ENCODE measurements at regions not wholly inside any gene's neighbourhood (a gene's known extent, or its start where the extent isn't known, plus 50 kb on each side); places are given as distances from the start of the nearest gene placed in this dataset.

DNA sequence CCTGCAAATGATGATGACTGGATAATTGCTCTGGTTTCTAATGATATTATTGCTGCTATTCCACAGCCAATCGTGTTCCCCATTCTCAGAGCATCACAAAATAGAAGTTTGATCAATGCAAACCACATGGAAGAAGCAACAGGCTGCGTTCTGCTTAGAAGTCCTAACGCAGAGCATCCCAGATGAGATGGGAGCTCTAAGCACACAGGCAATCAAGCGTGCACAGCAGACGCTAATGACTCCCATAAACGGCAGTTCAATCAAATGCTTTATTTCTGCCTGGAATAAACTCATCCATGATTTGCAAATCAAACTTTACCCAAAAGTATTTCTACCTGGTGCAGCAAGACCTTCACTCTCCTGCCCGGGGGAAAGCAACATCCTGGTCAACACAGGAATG is 304.2 kb downstream of the FBXO15 start:
- no peak for DNase-seq

DNA sequence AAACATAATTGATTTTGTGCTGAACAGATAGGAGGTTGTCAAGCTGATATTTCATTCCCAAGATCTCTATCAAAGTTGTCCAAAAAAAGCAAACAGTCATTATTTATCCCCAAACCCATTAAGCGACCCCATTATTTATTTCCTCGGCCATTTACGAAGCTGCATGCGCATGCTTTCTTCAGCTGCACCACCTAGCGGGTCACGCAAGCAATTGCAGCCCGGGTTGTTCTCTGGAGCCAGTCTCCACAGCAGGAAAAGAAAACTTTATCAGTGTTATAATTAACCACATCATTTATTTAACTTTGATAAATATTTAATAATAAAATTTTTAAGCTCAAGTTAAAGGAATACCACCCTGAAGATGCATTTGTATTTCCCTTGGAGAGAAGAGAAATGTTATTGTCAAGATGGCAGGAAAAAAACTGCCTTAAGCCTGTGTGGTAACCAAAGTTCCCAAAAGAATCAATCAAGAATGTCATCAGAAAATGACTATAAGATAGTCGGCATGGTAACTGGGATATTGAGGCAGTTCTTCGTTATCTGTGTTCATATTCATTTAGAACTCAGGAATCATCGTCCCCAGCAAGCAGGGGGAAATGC is 304.7 kb downstream of the FBXO15 start:
- DNase-seq: no peak

DNA sequence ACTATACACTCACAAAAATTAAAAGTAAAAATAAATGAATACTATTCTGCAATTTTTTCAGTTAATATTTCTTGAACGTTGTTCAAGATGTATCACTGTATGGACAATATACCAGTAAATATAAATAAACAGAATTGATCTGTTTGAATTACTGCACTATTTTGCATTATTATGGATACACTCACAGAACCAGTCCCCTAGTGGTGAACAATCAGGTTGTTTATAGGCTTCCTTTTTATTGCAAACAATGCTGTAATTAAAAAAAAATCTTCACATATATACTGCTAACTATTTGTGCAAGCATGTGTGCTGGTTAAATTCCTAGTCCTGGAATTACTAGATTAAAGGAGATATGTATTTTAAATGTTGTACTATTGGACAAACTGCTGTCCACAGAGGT is 306.0 kb downstream of the FBXO15 start:
- DNase-seq: no peak

DNA sequence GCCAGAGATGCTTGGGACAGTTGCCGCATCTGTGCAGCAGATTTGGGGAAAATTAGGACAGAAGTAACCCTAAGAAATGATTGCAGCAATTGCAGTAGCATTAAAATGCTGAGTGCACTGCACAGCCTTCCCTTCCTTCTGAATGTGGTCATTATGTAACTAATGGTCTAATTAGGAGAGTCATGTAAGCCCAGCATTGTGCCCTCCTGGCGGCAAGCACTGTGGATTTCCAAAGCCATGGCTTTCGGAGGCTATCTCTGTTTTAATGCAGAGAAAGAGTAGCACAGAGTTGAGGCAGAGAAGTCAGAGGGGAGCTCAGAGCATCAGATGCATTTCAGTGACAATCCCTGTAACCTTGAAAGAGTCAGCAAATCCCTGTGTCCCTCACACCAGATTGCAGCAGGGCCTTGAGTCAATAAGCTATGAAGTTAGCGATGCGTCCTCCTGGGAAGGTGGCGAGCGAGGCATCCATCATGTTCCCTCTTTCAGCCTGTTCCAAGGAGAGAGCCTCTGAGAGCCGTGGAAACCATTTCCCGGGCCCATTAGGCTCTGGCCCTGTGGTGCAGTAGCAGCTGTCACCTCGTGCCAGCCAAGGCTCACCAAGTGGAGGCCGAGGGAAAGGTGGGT is 307.2 kb downstream of the FBXO15 start:
- no peak for DNase-seq

DNA sequence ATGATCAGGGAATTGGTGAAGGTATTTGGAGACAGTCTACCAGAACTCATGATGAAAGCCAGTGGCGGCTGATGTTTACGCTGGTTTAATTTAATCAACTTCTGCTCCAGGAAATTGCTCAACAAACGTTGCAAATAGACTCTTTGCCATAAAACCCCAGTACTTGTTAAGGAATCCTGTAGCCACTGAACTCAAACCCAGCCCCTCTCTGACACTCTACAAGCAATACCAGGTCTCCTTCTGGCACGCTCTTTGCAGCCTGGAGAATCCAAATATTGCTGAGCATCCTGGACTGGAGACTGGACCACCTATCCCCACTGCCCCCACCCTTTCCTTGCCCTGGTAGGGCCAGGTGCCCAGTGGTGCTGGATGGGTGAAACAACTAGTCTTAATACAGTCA is 308.2 kb downstream of the FBXO15 start:
- no peak for DNase-seq

DNA sequence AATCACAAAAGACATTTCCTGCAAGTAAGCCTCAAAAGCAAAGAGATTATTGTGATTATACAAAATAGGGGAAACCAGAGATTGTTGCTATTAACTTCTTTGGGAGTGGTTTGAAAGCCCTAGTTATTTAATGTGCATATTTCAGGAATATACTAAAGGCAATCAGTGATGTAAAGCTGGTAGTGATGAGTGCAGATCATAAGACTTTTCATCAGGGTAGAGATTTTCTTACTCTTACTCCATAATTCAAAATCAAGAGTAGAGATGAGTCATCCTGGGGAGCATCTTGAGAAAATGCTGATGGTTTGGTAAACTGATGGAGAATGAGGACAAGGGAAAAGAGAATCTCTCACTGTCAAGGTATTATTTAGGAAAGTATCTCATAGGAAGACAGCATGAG is 309.5 kb downstream of the FBXO15 start:
- no peak for DNase-seq

DNA sequence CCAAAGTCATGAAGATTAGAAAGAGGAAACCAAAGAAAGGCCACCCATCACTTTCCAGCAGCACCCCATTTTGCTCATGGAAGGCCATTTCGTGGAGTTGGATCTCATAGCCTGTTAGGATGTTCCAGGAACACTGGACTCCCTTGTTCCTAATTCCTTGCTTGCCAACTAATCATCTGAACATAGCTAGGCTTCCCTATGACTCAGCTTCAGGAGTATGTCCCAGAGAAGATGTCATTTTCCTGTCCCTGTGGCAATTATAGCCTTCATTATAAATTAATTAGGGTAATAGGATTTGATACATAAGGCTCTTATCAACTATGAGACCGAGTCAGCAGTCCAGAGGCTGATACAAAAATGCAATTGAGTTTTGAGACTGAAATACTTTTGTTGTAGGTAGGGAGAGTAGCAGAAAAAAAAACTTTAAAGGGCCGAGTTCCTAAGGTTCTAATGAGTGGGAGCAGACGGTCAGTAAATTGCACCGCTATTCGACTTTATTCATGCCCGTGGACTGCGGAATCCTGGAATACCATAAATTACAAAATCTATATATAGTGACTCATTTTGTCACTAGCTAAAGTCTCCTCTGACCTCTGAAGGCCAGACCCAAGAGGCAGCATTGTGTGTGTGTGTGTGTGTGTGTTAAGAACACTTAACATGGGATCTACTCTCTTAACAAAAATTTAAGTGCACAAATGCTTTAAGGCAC is 311.8 kb downstream of the FBXO15 start:
- no peak for DNase-seq

DNA sequence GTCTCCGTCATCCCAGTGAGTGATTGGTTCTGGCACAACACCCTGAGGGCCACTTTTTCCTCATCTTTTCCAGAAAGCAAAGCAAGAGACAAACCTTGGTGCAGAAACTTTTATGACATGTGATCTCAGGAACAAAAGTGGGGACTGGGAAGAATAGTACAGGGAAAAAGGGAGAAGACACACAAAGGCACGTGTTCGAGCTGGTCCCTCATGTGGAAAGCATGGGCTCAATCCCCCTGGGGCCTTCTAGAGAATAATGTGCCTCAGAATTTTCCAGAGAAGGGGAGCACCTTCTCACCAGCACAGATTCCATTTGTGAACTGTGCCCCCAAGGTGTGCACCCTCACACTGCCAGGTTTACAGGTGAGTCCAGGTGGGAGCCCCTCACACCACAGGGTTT is 312.6 kb downstream of the FBXO15 start:
- DNase-seq: no peak

DNA sequence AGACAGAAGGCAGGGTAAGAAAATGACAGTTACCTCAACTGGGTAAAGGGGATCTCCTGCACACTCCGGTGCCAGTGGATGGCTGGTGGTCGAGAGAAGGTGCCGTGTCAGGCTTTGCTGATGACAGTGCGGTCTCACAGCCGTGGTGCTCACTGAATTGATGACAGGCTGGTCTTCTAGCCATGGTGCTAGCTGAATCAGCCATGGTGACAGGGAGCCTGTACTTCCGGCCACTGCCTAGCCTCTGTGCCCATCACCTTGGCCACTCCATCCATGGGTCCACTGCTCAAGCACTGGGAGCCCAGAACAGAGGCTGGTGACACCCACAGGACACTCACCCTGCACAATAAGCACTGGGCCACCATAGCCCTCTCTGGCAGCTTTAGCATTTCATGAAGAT is 315.9 kb downstream of the FBXO15 start:
- DNase-seq: no peak

DNA sequence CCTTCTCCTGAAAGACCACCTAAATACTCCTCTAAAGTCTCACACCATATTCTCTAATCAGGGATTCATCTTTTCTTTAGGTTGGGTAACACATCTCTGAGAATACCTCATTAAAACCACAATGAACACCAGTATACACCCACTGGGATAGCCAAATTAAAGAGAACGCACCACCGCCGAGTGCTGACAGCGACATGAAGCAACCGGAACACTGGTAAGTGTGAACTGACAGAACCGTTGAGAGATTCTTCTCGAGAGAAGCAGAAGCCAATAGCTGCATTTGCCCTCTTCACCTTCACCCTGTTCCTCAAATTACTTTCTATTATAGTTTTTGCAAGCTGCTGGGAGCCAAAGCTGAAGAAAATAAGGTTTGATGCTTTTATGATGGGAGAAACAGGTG is 318.5 kb downstream of the FBXO15 start:
- DNase-seq: no peak

DNA sequence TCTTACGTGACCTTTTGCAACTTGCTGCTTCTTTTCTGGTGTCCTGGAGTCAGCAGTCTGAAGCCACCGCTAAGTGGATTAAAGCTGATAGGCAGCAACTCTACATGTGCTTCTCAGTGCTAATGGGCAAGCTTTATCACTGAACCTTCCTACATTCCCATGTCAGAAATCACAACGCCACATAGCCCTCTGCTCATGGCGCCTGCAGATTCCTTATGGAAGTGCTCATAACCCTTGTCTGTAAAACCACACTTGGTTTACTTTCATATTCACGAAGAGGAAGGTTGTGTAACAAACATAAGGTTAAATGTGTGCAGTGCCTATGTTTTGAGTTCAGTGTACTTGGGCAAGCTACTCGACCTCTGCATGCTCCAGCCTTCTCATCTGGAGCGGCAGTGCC is 319.8 kb downstream of the FBXO15 start:
- no peak for DNase-seq

DNA sequence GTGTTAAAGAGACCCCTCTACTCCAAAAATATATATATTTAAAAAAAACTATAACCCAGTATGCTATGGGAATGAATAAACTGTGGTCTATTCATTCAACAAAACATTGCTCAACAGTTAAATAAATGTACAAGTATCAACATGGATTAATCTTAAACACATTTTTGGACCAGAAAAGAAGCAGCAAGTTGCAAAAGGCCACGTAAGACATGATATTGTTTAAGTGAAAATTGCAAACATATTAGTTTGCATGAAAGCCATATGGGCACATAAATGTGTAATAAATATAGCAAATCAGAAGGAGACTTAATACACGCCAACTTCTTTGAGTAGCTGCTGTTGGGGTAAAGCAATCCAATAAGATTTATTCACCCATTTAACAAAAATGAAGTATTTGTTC is 321.5 kb downstream of the FBXO15 start:
- DNase-seq: no peak

DNA sequence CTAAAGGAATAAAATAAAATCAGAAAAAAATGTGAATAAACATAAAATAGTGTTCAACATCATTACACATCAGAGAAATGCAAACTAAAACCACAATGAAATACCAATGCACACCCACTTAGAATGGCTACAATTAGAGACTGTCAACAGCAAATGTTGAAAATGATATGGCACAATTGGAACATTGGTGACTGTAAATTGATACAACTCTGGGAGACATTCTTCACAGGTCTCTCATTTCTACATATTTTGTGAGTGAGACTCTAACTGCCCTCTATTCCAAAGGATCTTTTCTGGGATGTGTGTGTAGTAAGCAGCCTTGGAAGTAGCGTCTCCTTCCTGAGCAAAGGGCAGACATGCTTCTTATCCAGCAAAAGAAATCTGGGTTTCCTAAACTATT is 323.0 kb downstream of the FBXO15 start:
- DNase-seq: no peak

DNA sequence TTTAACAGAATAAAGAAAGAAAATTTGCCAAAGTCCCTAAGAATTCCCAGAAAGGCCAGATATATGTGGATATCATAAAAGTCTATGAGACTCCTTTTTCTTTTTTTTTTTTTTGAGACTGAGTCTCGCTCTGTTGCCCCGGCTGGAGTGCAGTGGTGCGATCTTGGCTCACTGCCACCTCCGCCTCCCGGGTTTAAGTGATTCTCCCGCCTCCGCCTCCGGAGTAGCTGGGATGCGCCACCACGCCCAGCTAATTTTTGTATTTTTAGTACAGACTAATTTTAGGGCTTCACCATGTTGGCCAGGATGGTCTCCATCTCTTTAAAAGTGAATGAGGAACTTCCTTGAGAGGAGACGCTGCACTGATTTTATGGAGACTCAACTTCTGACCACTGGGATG is 335.2 kb downstream of the FBXO15 start:
- DNase-seq: no peak

DNA sequence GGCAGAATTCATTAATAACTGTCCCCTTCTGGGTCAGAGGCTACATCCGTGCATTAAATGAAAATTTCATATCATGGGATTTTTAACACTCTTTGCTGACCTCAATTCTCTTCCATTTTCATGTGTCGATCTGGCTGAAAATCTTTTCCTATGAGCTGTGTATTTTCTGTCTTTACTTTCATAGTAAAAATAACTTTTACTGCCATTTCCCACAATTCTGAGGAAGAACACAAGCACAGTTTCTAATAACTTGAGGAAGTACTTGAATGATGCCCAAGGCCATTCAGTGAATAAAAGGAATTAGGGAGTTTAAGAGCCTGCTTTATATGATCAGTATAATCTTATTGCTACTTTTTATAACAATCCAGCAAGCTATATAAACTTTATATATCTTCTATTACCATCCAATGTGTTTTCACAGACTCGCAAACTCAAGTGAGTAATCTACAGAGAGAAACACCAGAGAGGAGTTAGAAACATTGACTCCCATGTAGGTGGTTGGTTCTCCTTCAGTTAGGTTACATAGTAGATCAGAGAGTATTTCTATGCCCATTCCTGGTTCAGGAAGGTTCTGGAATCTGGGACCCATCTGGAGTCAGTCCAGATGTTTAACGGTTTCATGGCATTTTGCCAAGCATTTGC is 340.0 kb downstream of the FBXO15 start:
- DNase-seq: no peak

DNA sequence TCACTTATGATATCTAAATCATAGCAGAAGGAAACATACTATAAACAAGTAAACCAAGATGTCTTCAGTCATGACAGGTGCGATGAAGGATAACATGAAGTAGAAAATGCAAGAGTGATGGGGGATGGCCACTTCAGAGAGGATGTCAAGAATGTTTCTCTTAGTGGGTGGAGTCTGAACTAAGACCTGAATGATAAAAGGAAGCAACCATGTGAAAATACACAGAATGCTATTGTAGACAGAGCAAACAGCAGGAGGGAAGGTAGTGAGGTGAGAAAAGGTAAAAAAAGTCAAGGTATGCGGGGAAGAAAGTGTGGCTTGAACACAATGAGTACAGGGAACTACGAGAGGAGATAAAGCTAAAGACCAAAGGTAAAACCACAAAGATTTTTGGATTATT is 341.6 kb downstream of the FBXO15 start:
- DNase-seq: no peak

DNA sequence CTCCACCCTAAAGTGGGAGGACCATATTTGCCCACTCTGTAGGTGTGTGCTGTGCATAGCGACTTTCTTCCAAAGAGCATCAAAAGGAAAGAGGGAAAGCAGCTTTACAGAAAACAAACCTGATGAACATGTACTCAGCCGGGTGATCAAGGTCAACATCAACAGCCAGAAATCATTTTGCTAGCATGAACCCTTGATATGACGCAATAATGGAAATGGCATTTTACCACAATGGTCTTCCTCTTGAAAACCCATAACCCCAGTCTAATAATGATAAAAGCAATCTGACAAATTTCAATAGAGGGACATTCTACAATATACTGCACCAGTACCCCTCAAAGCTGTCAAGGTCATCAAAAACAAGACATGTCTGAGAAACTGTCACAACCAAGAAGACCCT is 350.2 kb downstream of the FBXO15 start:
- no peak for DNase-seq

DNA sequence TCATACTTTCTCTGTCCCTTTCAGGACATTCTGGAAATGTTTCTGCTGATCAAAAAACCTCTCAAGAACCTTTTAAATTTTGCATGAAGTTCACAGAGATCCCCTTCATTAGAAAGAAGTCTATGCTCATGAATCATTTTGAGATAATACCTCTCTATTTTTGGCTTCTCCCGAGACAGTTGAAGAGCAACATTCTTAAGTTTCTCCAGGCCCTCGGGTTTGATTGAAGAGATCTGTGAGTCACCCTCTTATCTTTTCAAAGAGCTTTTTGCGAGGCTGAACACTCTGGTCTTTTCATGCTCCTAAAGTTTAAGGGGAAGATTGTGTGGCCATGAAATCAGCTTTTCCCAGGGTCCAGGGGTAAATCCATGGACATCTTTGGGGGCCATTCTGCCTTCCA is 354.2 kb downstream of the FBXO15 start:
- no peak for DNase-seq

DNA sequence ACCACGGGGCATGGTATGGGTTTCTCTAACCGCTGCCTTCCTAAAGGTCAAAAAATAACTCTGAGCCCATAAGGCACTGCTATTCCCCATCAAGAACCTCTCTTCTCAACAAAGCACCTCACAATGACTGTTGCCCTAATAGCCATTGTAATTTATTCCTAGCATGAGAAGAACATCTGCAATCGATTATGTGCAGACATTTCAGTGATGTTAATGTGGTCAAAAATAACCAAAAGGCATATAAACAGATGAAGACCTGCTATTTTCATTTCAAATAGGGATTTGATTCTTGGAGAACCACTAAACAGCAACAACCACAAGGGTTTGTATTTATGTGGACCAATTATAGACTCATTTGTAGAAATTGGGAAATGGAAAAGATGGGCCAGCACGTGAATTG is 356.6 kb downstream of the FBXO15 start:
- no peak for DNase-seq

DNA sequence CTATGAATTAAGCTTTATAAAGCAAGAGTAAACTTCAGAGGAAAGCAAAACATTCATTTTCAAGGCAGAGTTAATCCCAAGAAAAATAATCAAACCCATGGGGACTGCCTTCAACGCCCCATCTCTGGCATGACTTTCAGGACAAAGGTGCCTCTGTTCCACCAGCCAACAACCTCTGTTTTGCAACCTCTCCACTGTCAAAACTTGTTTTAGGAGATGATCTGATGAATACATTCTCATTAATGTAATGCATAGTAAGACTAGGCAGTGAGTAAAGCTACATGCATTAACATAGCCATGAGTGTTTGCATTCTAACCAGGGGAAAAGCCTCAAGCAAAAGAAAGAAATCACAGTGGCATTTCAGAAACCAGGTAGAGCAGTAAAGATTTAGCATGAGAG is 357.0 kb downstream of the FBXO15 start:
- DNase-seq: no peak

DNA sequence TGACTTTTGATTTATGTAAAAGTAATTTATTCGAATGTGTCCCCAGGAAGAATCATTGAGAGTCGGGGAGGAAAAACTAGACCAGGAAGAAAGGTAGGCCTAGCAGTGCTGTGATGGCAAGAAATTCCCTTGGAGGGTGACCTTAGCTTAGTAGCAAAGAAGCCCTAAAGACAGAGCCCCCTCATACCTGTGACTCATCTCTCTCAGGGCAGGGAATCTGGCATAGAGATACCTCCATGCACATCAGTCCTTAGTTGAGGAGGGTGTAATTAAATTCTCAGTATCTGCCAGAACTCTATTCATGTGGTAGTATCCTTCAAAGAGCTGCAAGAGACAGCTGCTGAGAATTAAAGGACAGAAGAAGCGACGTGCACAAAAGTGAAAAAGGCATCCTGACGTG is 360.3 kb downstream of the FBXO15 start:
- no peak for DNase-seq

DNA sequence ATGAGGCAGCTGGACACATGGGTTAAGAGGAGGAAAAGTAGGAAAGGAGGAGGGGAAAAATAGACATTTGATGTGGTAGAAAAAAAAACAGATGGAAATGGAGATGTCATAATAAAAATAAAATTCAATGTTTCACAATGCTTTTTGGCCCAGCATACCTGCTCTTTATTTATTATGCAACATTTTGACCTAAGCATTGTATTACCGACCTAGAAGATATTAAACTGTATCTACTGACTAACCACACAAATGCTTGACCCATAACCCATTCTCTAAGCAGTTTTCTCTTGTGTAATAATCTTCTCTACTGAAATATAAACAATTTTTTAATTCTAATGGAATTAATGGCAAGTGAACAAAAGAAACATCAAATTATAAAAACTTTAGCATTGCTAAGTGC is 362.3 kb downstream of the FBXO15 start:
- DNase-seq: no peak

DNA sequence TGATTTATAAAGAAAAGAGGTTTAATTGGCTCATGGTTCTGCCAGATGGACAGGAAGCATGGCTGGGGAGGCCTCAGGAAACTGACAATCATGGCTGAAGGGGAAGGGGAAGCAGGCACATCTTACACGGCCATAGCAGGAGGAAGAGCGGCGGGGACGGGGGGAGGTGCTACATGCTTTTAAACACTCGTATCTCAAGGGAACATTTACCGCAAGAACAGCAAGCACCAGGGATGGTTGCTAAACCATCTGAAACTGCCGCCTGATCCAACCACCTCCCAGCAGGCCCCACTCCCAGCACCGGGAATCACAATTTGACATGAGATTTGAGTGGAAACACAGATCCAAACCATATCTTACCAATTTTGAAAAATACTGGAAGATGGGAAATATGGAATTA is 362.8 kb downstream of the FBXO15 start:
- no peak for DNase-seq

DNA sequence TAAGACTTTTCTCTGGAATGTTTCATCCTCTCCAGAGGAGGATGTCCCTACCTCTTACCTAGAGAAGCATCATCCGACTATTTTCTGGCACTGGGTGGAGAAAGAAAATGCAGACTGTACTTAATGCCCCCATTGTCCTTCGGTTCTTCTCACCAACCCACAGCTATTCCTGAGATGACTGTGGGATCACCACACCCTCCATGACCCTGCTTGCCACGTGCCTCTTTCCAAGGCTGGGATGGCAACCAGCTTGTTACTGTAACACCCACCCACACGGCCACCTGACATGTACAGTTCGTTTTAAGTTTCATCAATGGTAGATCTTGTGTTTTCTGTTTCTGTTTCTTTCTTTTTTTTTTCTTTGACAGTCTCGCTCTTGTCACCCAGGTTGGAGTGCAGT is 365.2 kb downstream of the FBXO15 start:
- no peak for DNase-seq
